HepG2 (cell line): ENCODE measurements at regions not wholly inside any gene's neighbourhood (a gene's known extent, or its start where the extent isn't known, plus 50 kb on each side); places are given as distances from the start of the nearest gene placed in this dataset.

Experiments
- ATAC-seq: fragments of 200-7000 bp; cut with Tn5 transposase; 3 replicates; pipeline ENCODE4 v1.9.1; 2020; ENCODE audit warnings: mild to moderate bottlenecking, moderate library complexity
- BruUV-seq: library from RNA; stranded (reverse); fragments of 400-500 nt; replicated peaks from 2 replicates; lab custom pipeline; 2021; lab: Mats Ljungman, UMichigan
- CTCF ChIA-PET: fragments of 300-600 bp; formaldehyde crosslinking; extraction: SDS; loops from one replicate; lab custom pipeline; 2021; ENCODE audit warnings: low total read pairs, inconsistent platforms, low intra/inter-chr PET ratio; lab: Yijun Ruan, JAX
- POLR2A ChIA-PET: fragments of 350-600 bp; sonication (Branson Sonifier 250); formaldehyde crosslinking; loops from one replicate; lab custom pipeline; 2020; ENCODE audit warnings: antibody characterized with exemption, inconsistent platforms; lab: Yijun Ruan, JAX
- DNase-seq: peaks from one replicate; pipeline ENCODE4 v3.0.0-alpha.2; 2015; ENCODE audit warnings: low spot score
- FAIRE-seq: peaks from 3 replicates; lab custom pipeline; 2011; peaks lifted over from hg19 to GRCh38; lab: Jason Lieb, UNC
- H2AFZ ChIP-seq: one replicate; pipeline ENCODE4 v1.6.1; 2011; ENCODE audit warnings: low read length, inconsistent platforms
- H3K27ac ChIP-seq: fragments of 300-600 bp; 3 replicates; pipeline ENCODE4 v1.8.0; 2011; ENCODE audit warnings: mixed run types, mild to moderate bottlenecking, mixed read lengths, low read length, inconsistent platforms; ENCODE audit not compliant: insufficient read depth; ENCODE audit errors: extremely low read length
- H3K27me3 ChIP-seq, 2 experiments: fragments of 200-600 bp in 1 of 2; 2 replicates in 1 of 2; 3 replicates in 1 of 2; pipeline versions ENCODE4 v1.6.0 to v1.8.0; 2011; ENCODE audit warnings: low read length in 2 of 2, mild to moderate bottlenecking in 2 of 2, moderate library complexity in 2 of 2, inconsistent platforms in 1 of 2; ENCODE audit not compliant: insufficient read depth in 2 of 2, control insufficient read depth in 1 of 2
- H3K36me3 ChIP-seq, 2 experiments: fragments of 200-600 bp in 1 of 2; replicated peaks in 1 of 2; 2 replicates in 1 of 2; 3 replicates in 1 of 2; pipeline versions ENCODE4 v1.5.1 to v1.8.0; 2011; ENCODE audit warnings: low read length in 2 of 2, inconsistent platforms in 1 of 2; ENCODE audit not compliant: insufficient read depth in 2 of 2, control insufficient read depth in 1 of 2
- H3K4me1 ChIP-seq: 2 replicates; pipeline ENCODE4 v1.5.1; 2012; ENCODE audit warnings: low read length, inconsistent platforms; ENCODE audit not compliant: insufficient read depth
- H3K4me2 ChIP-seq: 2 replicates; pipeline ENCODE4 v1.6.0; 2011; ENCODE audit warnings: low read depth, low read length, inconsistent platforms
- H3K4me3 ChIP-seq, 3 experiments: fragments of 200-600 bp in 1 of 3; sonication (generic), shearing (Covaris generic) in 1 of 3; replicated peaks in 1 of 3; 2 replicates each; pipeline ENCODE4 v1.5.1; 2011 to 2016; ENCODE audit warnings: low read length in 3 of 3, inconsistent platforms in 2 of 3, low read depth in 2 of 3, mild to moderate bottlenecking in 2 of 3, control low read depth in 1 of 3, mixed read lengths in 1 of 3; ENCODE audit not compliant: insufficient read depth in 1 of 3
- H3K79me2 ChIP-seq: one replicate; pipeline ENCODE4 v1.6.1; 2011; ENCODE audit warnings: low read length, inconsistent platforms; ENCODE audit not compliant: insufficient read depth
- H3K9ac ChIP-seq: 2 replicates; pipeline ENCODE4 v1.6.0; 2011; ENCODE audit warnings: mild to moderate bottlenecking, low read depth, low read length, inconsistent platforms; ENCODE audit not compliant: insufficient read depth
- H3K9me3 ChIP-seq: 2 replicates; pipeline ENCODE4 v1.5.1; 2012; ENCODE audit warnings: mild to moderate bottlenecking, low read length
- H4K20me1 ChIP-seq: 2 replicates; pipeline ENCODE4 v1.6.0; 2011; ENCODE audit warnings: inconsistent platforms, mild to moderate bottlenecking, low read length, moderate library complexity; ENCODE audit not compliant: insufficient read depth
- ARNTL ChIP-seq: sonication (generic); formaldehyde crosslinking; IDR thresholded peaks from 2 replicates; pipeline ENCODE4 v1.4.0; 2020; ENCODE audit warnings: mild to moderate bottlenecking, missing genetic modification reagents
- ATF1 ChIP-seq: IDR thresholded peaks from 2 replicates; pipeline ENCODE4 v1.6.1; 2016; ENCODE audit warnings: mild to moderate bottlenecking, control low read depth
- CHCHD3 ChIP-seq: sonication (generic); formaldehyde crosslinking; IDR thresholded peaks from 2 replicates; pipeline ENCODE4 v1.8.0; 2022; ENCODE audit warnings: mild to moderate bottlenecking, missing genetic modification reagents, moderate library complexity
- FOXM1 ChIP-seq: sonication (generic); formaldehyde crosslinking; IDR thresholded peaks from 2 replicates; pipeline ENCODE4 v1.5.0; 2020; ENCODE audit warnings: missing genetic modification reagents
- GATA4 ChIP-seq: sonication (generic); IDR thresholded peaks from 2 replicates; pipeline ENCODE4 v1.6.1; 2016; ENCODE audit warnings: antibody characterized with exemption, low read depth, borderline replicate concordance
- MEIS2 ChIP-seq: sonication (generic); formaldehyde crosslinking; IDR thresholded peaks from 2 replicates; pipeline ENCODE4 v1.9.0; 2021; ENCODE audit warnings: mild to moderate bottlenecking, missing genetic modification reagents
- NFIC ChIP-seq: IDR thresholded peaks from 2 replicates; pipeline ENCODE4 v1.6.1; 2012; ENCODE audit warnings: mild to moderate bottlenecking, low read length, inconsistent platforms
- NFYB ChIP-seq: sonication (generic); formaldehyde crosslinking; IDR thresholded peaks from 2 replicates; pipeline ENCODE4 v1.4.0; 2020; ENCODE audit warnings: missing genetic modification reagents
- POGK ChIP-seq: sonication (generic); formaldehyde crosslinking; conservative IDR thresholded peaks from 2 replicates; pipeline ENCODE4 v1.8.0; 2022; ENCODE audit warnings: mild to moderate bottlenecking, moderate library complexity, missing genetic modification reagents
- SKIL ChIP-seq: sonication (generic); formaldehyde crosslinking; IDR thresholded peaks from 2 replicates; pipeline ENCODE4 v1.8.0; 2022; ENCODE audit warnings: missing genetic modification reagents, mild to moderate bottlenecking, moderate library complexity, borderline replicate concordance
- ZBTB39 ChIP-seq: sonication (generic); formaldehyde crosslinking; IDR thresholded peaks from 2 replicates; pipeline ENCODE4 v1.5.0; 2020; ENCODE audit warnings: missing genetic modification reagents
- ZGPAT ChIP-seq: IDR thresholded peaks from 2 replicates; pipeline ENCODE4 v1.6.1; 2016; ENCODE audit warnings: mild to moderate bottlenecking
- ZNF34 ChIP-seq: sonication (generic); formaldehyde crosslinking; IDR thresholded peaks from 2 replicates; pipeline ENCODE4 v1.4.0; 2020; ENCODE audit warnings: mild to moderate bottlenecking, missing genetic modification reagents, borderline replicate concordance
- ZNF614 ChIP-seq: IDR thresholded peaks from 2 replicates; pipeline ENCODE4 v1.6.1; 2018; ENCODE audit warnings: missing biosample characterization, missing genetic modification reagents, inconsistent platforms, borderline replicate concordance
- ZNF75D ChIP-seq: sonication (generic); formaldehyde crosslinking; IDR thresholded peaks from 2 replicates; pipeline ENCODE4 v1.8.1; 2023; ENCODE audit warnings: missing genetic modification reagents, mild to moderate bottlenecking, borderline replicate concordance
- WGBS: methylation state at CpG from one replicate; pipeline ENCODE4 v1.1.6; 2017; ENCODE audit warnings: low lambda C conversion rate; 5-methylcytosine and 5-hydroxymethylcytosine counted together
- in situ Hi-C: cut with HindIII; loops from 2 replicates; pipeline ENCODE4 v1.10.0; 2017; ENCODE audit warnings: low pct_unique_long_range_greater_than_20kb; ENCODE audit not compliant: extremely low pct_ligation_motif_present
- intact Hi-C: fragments of 100-400 bp; cut with micrococcal nuclease; formaldehyde crosslinking; loops from one replicate; pipeline ENCODE4 v1.10.0; 2022; ENCODE audit not compliant: unreplicated experiment

- POLR2A ChIA-PET, result no interaction called here
- H3K9ac ChIP-seq, result no peak overlapping the region
- peaks cover 12% of the 10 kb centered on the region; the same call in 1 of the 2 replicates for H3K9me3 ChIP-seq
- H3K4me2 ChIP-seq, result no peak overlapping the region
- DNase-seq (no peak), FAIRE-seq (no peak), ATAC-seq (no peak; the same call in 2 of the 3 replicates)
- H3K79me2 ChIP-seq, result no peaks in the 10 kb centered on the region
- 0% methylated on average over 2 of the region's 2 CpGs for WGBS
- no peaks in the 10 kb centered on the region for H3K36me3 ChIP-seq
- H3K4me1 ChIP-seq, result no peaks in the 10 kb centered on the region
- H4K20me1 ChIP-seq, result no peaks in the 10 kb centered on the region
- CTCF ChIA-PET, result no interaction called here
- intact Hi-C loops (no loop called here), in situ Hi-C loops (no loop called here)
- H3K27ac ChIP-seq, result no peak overlapping the region
- H3K4me3 ChIP-seq, result no peak overlapping the region
- no TSS peak for BruUV-seq
- H2AFZ ChIP-seq, result no peak overlapping the region
- TF ChIP-seq POGK (CRISPR knock-in tag) (no peak), NFYB (CRISPR knock-in tag) (no peak), MEIS2 (CRISPR knock-in tag) (no peak), CHCHD3 (CRISPR knock-in tag) (no peak), FOXM1 (no peak), GATA4 (no peak), ZNF75D (no peak), ZBTB39 (CRISPR knock-in tag) (no peak), ZNF614 (CRISPR knock-in tag) (no peak), SKIL (CRISPR knock-in tag) (no peak), NFIC (no peak), ZNF34 (no peak), ATF1 (CRISPR knock-in tag) (no peak), ZGPAT (CRISPR knock-in tag) (no peak), ARNTL (CRISPR knock-in tag) (no peak)
- TF ChIP-seq, all 625 proteins: peak for 0
- H3K27me3 ChIP-seq, result no peaks in the 10 kb centered on the region; a peak in 1 of 5 replicates
These were observed 486.1 kb upstream of the UBE2E3 start for GRCh38 chr2:180494286-180494685.
